ENCODE measurements at regions not wholly inside any gene's neighbourhood (a gene's known extent, or its start where the extent isn't known, plus 50 kb on each side); places are given as distances from the start of the nearest gene placed in this dataset.

- TF ChIP-seq ZNF274 (IDR thresholded peaks at IDR 0.05; ENCODE audit: low read depth, low read length) (no peak), YY1 (IDR thresholded peaks at IDR 0.05; ENCODE audit: insufficient read depth, insufficient read length) (no peak), SUZ12 (IDR thresholded peaks at IDR 0.05; ENCODE audit: extremely low read depth, insufficient read depth, insufficient read length) (no peak)
Measured at GRCh38 chr9:81861644-81862043, 66.6 kb upstream of the SPATA31D4 start.

Data from NT2/D1 (cell line).